Epithelial cell of prostate (primary cell): ENCODE measurements at regions not wholly inside any gene's neighbourhood (a gene's known extent, or its start where the extent isn't known, plus 50 kb on each side); places are given as distances from the start of the nearest gene placed in this dataset.
A peak's percentile ranks its signal among the peaks of the same experiment; 100 is the strongest.
"Not testable (repeated sequence)": the region's sequence is repeated elsewhere in the genome, so short reads cannot be mapped to it uniquely, and the experiment has no call there.

Experiments used
- DNase-seq: peaks from one replicate; pipeline ENCODE4 v3.0.0-alpha.2; 2011; ENCODE audit warnings: low read depth, low spot score
- H3K27ac ChIP-seq: fragments of 450-650 bp; 2 replicates; pipeline ENCODE4 v1.5.1; 2017; ENCODE audit warnings: mild to moderate bottlenecking

DNA sequence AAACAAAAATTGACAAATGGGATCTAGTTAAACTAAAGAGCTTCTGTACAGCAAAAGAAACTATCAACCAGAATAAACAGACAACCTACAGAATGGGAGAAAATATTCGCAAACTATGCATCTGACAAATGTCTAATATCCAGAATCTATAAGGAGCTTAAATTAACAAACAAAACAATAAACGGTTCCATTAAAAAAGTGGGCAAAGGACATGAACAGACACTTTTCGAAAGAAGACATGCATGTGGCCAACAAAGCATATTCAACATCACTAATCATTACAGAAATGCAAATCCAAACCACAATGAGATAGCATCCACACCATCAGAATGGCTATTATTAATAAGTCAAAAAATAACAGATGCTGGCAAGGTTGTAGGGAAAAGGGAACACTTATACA, 50.5 kb upstream of the MED13L start:
- not testable (repeated sequence) for DNase-seq

GRCh38 chr12:116331876-116332275, 54.4 kb upstream of the MED13L start:
- H3K27ac ChIP-seq = no peak overlapping the region
- DNase-seq = no peak

More for the DNA sequence above, 50.5 kb upstream of the MED13L start:
- not testable (repeated sequence) for H3K27ac ChIP-seq

- no peak overlapping the region for H3K27ac ChIP-seq
- no peak for DNase-seq
These were observed 55.4 kb upstream of the MED13L start for GRCh38 chr12:116332705-116333380.

DNA sequence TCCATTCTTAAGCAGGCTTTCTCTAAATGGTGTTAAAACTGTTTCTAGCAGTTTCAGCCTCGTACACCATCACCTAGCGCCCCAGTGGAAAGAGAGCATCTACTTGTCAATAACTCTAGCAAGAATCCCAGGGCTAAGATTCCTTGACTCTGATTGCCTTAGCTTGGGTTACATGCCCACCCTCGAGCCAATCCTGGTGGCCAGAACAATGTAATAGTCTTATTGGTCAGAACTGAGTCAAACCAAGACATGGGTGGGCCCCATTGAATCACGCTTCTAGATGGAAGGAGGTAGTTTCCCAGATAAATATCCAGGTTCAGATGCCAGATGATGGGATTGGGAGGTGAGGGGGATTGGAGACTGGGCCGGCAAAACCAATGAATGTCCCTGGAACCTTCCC, 55.9 kb upstream of the MED13L start:
- no peak for DNase-seq
- no peak overlapping the region for H3K27ac ChIP-seq

DNA sequence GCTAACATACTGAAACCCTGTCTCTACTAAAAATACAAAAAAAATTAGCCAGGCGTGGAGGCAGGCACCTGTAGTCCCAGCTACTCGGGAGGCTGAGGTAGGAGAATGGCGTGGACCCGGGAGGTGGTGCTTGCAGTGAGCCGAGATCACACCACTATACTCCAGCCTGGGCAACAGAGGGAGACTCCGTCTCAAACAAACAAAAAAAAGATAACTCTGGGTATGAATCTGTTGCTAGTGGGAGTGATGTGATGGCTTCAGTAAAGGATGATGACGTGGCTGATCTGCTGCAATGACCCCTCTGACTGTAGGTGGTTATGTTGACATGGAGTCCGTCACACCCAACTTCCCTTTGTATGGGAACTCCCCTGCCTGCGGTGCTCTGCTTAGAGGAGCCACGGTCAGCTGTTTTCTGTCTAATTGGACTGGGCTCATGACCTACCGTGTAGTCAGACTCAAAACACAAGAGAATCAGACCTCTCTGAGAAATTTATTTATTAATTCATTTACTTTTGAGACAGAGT, 59.1 kb upstream of the MED13L start:
- no peak overlapping the region for H3K27ac ChIP-seq
- DNase-seq = no peak

GRCh38 chr12:116337312-116337711, 59.8 kb upstream of the MED13L start:
- no peak for DNase-seq
- no peak overlapping the region for H3K27ac ChIP-seq

- H3K27ac ChIP-seq = no peak overlapping the region
- DNase-seq = no peak
These were observed 60.8 kb upstream of the MED13L start for GRCh38 chr12:116338064-116338846.

DNA sequence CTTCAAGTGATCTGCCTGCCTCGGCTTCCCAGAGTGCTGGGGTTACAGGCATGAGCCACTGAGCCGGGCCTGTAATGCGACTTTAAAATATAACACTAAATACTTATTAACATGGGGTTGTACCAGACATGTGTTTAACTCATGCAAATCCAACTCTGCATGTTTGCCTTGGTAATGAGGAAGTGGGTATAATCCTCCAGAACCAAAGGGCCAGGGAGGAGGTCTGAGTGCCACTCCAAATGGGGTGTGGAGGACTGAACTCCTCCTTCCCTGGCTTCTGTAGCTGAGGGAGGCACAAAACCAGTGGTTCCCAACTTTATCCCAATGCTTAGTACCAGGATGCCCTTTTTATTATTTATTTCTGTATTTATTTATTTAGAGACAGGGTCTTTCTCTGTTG, 61.6 kb upstream of the MED13L start:
- DNase-seq = no peak
- H3K27ac ChIP-seq = no peak overlapping the region

DNA sequence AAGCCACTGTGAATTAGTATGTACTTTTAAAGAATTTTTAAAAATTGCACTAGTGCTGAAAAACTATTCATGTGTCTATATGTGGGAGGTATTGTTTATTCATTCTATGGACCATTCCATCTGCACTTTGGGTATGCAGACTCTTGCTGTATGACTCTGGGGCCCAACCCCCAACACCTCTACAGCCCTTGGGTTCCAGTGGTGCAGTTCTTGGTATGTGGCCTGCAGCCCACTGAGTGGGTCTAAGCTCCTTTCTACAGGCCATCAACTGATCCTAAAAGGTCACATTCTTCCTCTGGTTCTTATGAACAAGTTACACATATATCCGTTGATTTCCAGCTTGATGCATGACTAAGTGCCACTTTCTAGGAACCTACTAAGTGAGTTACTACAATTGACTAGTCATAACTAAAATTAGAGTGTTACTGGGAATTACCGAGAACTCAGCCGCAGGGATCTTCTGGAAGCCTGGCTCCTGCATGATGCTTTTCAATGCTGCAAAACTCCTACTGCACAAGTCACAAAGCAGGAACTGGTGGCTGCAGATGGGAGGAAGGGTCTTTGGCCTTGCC, 62.4 kb upstream of the MED13L start:
- DNase-seq = no peak
- no peak overlapping the region for H3K27ac ChIP-seq

- no peak for DNase-seq
- H3K27ac ChIP-seq = no peak overlapping the region
These were observed 65.9 kb upstream of the MED13L start for GRCh38 chr12:116343331-116343884.

DNA sequence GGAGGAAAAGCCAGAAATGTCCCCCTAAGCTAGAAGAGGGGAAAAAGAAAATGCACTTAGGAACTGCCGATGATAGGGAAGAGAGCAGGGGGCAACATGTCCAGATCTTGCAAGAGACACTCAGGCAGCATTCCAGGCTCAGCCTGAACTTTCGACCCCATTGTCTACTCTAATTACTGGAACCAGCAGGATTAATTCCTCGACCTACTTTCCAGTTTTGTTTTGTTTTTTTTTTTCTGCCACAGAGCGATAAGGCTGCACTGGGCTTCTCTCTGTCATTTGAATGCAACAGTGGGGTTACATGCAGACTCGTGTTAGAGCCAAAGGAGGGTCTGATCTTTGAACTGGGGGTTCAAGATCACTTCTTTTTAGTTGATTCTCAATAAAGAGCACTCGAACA, 68.7 kb upstream of the MED13L start:
- DNase-seq = no peak

GRCh38 chr12:116346741-116347140, 69.2 kb upstream of the MED13L start:
- no peak overlapping the region for H3K27ac ChIP-seq
- no peak for DNase-seq

More for the DNA sequence above, 68.7 kb upstream of the MED13L start:
- no peak overlapping the region for H3K27ac ChIP-seq

GRCh38 chr12:116347265-116347664, 69.8 kb upstream of the MED13L start:
- DNase-seq = no peak

GRCh38 chr12:116352315-116352835, 74.9 kb upstream of the MED13L start:
- H3K27ac ChIP-seq = no peak overlapping the region
- no peak for DNase-seq

More at GRCh38 chr12:116347265-116347664, 69.8 kb upstream of the MED13L start:
- H3K27ac ChIP-seq = no peak overlapping the region

DNA sequence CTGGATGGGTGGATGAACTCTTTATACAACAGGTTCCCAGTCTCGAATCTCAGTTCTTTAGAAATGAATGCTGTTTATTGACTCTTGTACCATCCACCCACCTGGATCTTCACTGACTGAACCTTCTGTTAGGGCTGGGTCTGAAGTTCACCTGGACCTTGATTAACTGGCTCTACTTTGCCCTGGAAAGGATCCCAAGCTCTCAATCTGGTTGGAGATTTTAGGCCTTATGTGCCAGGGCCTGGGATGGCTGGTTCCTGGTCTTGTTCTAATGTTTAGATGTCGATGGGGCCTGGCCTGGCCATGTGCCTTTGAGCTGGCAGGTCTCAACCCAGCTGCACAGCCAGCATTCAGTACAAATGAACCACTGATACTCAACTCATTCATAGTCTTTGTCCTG, 76.5 kb upstream of the MED13L start:
- no peak overlapping the region for H3K27ac ChIP-seq
- no peak for DNase-seq

DNA sequence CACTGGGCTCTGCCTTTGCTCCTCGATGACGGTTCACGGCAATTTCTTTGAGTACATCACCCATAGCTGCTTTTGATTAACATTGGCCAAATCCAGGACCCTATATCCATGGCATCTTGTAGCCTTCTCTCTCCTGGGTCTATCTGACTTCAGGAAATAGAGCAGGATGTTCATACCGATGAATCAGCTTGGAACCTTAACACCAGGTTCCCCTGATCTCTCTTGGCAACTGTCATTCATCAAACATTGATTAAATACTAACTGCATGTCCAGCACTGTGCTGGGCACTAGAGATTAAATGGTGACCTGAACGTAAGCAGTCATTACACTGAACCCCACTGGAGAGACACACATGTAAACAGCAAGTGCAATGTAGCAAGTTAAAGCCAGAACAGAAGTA, 77.0 kb upstream of the MED13L start:
- H3K27ac ChIP-seq = no peak overlapping the region
- DNase-seq = no peak

- DNase-seq = no peak
- H3K27ac ChIP-seq = no peak overlapping the region
These were observed 77.7 kb upstream of the MED13L start for GRCh38 chr12:116354950-116355783.

GRCh38 chr12:116358536-116358892, 81.0 kb upstream of the MED13L start:
- no peak for DNase-seq
- no peak overlapping the region for H3K27ac ChIP-seq

DNA sequence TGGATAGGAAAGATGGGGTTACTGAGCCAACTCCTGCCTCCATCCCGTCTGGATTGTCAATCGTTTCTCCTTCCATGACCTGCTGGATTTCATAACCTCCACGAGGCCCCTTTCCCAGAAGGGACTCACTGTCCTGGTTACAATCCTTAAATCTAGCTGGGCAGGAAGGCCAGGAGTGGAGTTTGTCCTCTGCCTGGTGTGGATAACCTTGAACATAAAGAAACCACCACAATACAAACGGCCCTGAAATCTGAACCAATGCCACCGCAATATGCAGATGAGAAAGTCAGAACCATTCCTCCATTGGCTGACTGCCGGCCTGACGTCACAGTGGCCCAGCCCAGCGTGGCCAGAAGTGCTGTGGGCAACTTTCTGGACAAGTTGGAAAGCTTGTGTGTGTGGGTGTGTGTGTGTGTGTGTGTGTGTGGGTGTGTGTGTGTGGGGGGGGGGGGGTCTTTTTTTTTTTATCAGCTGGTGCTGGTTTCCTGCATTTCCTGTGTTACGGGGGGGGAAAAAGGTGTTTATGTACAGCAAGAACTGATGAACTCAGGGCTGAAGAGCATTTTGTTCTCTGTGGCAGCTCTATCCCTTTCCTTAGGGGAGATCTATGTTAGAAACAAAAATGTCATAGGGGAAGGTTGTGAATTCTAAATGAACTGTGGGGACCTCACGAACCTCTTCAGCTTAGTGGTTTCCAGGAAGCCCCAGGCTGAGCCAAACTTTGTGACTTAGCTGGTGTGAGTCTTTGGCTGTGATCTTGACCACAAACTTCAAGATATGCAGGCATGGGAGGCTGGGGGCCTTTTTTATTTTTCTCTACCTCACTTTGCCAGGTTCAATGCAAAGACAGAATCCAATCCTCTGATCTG, 81.6 kb upstream of the MED13L start:
- no peak overlapping the region for H3K27ac ChIP-seq
- DNase-seq = peak; percentile 46
